Type B pancreatic cell (in vitro differentiated cells): ENCODE measurements at regions not wholly inside any gene's neighbourhood (a gene's known extent, or its start where the extent isn't known, plus 50 kb on each side); places are given as distances from the start of the nearest gene placed in this dataset.

Source experiments
- DNase-seq: peaks from one replicate; pipeline ENCODE4 v3.0.0; 2021; ENCODE audit warnings: mixed read lengths; ENCODE audit not compliant: unreplicated experiment; ENCODE audit errors: extremely low spot score
- H3K27ac Mint-ChIP-seq: 2 replicates; pipeline ENCODE4 v1.8.0; 2021; ENCODE audit warnings: mild to moderate bottlenecking, mixed read lengths
- H3K27me3 Mint-ChIP-seq: 2 replicates; pipeline ENCODE4 v1.8.0; 2021; ENCODE audit warnings: mixed read lengths
- H3K36me3 Mint-ChIP-seq: 2 replicates; pipeline ENCODE4 v1.8.0; 2021; ENCODE audit warnings: mixed read lengths
- H3K4me1 Mint-ChIP-seq: one replicate; pipeline ENCODE4 v1.8.0; 2021; ENCODE audit warnings: mixed read lengths; ENCODE audit not compliant: unreplicated experiment
- H3K4me3 Mint-ChIP-seq: 2 replicates; pipeline ENCODE4 v1.8.0; 2021; ENCODE audit warnings: mild to moderate bottlenecking, mixed read lengths
- H3K9me3 Mint-ChIP-seq: 2 replicates; pipeline ENCODE4 v1.8.0; 2021; ENCODE audit warnings: mixed read lengths
- TF ChIP-seq, protein P1 (sequence below): fragments of 200-600 bp; sonication (generic); conservative IDR thresholded peaks from 2 replicates; pipeline ENCODE4 v1.5.0; 2021; ENCODE audit warnings: antibody characterized with exemption, mild to moderate bottlenecking

DNA sequence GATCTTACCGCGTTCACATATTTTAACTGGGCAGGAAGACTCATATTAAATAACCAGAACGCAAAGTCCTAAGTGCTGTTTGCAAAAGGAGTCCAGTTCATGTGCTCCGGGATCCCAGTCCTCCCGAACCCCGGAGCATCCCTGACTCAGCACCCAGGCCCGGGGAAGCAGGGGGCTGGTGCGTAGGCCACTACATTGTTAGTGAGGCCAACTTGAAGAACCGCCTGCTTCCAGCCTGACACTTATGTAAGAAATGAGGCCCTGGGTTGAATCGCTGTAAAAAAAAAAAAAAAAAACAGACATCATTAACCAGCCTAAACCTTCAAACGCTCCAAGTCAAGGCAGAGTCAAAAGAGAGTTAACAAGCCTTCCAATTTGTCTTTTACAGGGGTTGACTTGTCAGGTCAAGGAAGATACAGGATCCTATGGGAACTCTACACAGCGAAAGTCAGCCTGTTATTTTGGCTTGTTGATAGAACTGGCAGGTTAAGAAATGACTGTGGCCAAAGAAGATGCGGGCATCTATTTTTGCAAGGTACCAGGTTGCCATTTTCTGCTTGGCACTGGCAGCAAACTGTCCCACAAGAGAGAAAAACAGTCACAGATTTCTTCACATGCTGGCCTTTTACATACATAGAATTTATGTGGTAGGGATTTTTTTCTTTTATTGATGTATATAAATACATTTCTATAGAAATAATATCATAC lies 93.3 kb downstream of the ACTL7B start:
- Mint-ChIP-seq H3K4me1 (no peaks in the 10 kb centered on the region), H3K9me3 (no peaks in the 10 kb centered on the region), H3K27me3 (peaks cover 3% of the 10 kb centered on the region), H3K36me3 (no peaks in the 10 kb centered on the region), H3K27ac (no peak overlapping the region), H3K4me3 (no peak overlapping the region)
- DNase-seq: no peak
- TF ChIP-seq, protein P1, sequence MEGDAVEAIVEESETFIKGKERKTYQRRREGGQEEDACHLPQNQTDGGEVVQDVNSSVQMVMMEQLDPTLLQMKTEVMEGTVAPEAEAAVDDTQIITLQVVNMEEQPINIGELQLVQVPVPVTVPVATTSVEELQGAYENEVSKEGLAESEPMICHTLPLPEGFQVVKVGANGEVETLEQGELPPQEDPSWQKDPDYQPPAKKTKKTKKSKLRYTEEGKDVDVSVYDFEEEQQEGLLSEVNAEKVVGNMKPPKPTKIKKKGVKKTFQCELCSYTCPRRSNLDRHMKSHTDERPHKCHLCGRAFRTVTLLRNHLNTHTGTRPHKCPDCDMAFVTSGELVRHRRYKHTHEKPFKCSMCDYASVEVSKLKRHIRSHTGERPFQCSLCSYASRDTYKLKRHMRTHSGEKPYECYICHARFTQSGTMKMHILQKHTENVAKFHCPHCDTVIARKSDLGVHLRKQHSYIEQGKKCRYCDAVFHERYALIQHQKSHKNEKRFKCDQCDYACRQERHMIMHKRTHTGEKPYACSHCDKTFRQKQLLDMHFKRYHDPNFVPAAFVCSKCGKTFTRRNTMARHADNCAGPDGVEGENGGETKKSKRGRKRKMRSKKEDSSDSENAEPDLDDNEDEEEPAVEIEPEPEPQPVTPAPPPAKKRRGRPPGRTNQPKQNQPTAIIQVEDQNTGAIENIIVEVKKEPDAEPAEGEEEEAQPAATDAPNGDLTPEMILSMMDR: no peak

- TF ChIP-seq, protein P1: peak; percentile 93
- no peak overlapping the region for H3K4me3 Mint-ChIP-seq
Observed at GRCh38 chr9:108761655-108762347, 94.0 kb downstream of the ACTL7B start.

GRCh38 chr9:108760841-108761240 lies 94.9 kb downstream of the ACTL7B start:
- TF ChIP-seq, protein P1: no peak
- no peaks in the 10 kb centered on the region for H3K4me1 Mint-ChIP-seq
- H3K27me3 Mint-ChIP-seq: peaks cover 3% of the 10 kb centered on the region
- H3K4me3 Mint-ChIP-seq: no peak overlapping the region
- no peaks in the 10 kb centered on the region for H3K9me3 Mint-ChIP-seq
- no peak overlapping the region for H3K27ac Mint-ChIP-seq
- no peak for DNase-seq
- H3K36me3 Mint-ChIP-seq: no peaks in the 10 kb centered on the region

More at GRCh38 chr9:108761655-108762347, 94.0 kb downstream of the ACTL7B start:
- Mint-ChIP-seq H3K27ac (no peak overlapping the region), H3K27me3 (peaks cover 3% of the 10 kb centered on the region), H3K36me3 (no peaks in the 10 kb centered on the region), H3K9me3 (no peaks in the 10 kb centered on the region), H3K4me1 (no peaks in the 10 kb centered on the region)
- DNase-seq: no peak

- H3K27ac Mint-ChIP-seq: no peak overlapping the region
- H3K27me3 Mint-ChIP-seq: peaks cover 3% of the 10 kb centered on the region
- TF ChIP-seq, protein P1: no peak
- no peak overlapping the region for H3K4me3 Mint-ChIP-seq
- H3K4me1 Mint-ChIP-seq: no peaks in the 10 kb centered on the region
- H3K9me3 Mint-ChIP-seq: no peaks in the 10 kb centered on the region
- no peak for DNase-seq
- no peaks in the 10 kb centered on the region for H3K36me3 Mint-ChIP-seq
Observed at GRCh38 chr9:108759835-108760234, 96.0 kb downstream of the ACTL7B start.

- no peak for DNase-seq
- H3K9me3 Mint-ChIP-seq: peaks cover 3% of the 10 kb centered on the region
- TF ChIP-seq, protein P1: no peak
- no peak overlapping the region for H3K4me3 Mint-ChIP-seq
- H3K27ac Mint-ChIP-seq: no peak overlapping the region
- no peaks in the 10 kb centered on the region for H3K36me3 Mint-ChIP-seq
- H3K4me1 Mint-ChIP-seq: no peaks in the 10 kb centered on the region
- H3K27me3 Mint-ChIP-seq: peaks cover 4% of the 10 kb centered on the region
Observed at GRCh38 chr9:108759399-108759798, 96.4 kb downstream of the ACTL7B start.
